HUDEP-2 (cell line): ENCODE measurements at regions not wholly inside any gene's neighbourhood (a gene's known extent, or its start where the extent isn't known, plus 50 kb on each side); places are given as distances from the start of the nearest gene placed in this dataset.
"Not testable (repeated sequence)": the region's sequence is repeated elsewhere in the genome, so short reads cannot be mapped to it uniquely, and the experiment has no call there.

Experiments used
- DNase-seq, 76 experiments: peaks; one replicate each; lab custom pipeline; 2025; ENCODE audit not compliant: unreplicated experiment in 76 of 76; lab: John Stamatoyannopoulos, UW

DNA sequence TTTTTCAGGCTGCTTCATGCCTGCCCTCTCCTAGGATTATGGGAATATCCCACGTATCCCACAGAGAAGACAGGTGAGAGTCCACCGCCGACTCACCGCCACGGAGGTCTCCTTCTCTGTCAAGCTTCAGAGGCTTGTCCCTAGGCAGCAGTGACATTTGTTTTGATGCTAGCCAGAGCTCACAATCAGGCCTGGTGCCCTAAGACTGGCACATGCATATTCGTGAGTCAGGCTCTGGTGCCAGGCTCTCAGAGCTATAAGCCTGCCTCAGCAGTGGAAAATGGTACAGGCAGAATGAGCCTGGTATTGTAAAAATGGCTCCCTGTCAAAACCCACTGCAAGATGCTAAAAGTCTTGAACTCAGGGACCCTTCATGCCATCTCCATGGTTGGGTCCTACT lies 65.5 kb downstream of the RBMY1A1 start:
- no peak for DNase-seq

DNA sequence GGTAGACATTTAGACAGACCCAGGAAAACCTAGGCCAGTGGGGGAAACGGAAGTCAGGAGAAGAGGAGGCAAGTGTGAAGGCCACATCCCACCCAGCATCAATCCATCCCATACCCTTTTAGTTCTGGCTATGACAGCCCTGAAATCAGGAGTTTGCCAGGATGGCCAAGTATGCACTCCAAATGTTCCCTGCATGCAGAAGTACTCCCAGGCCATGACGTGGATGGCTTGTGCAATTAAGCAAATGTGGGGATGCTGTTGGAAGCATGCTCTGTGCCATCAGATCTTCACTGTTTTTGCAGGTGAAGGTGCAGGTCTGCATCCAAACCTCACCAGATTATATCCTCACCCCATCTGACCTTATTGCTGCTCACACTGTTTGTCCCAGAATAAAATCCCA lies 66.8 kb downstream of the RBMY1A1 start:
- no peak for DNase-seq

- no peak for DNase-seq
These were observed 67.9 kb downstream of the RBMY1A1 start for GRCh38 chrY:21602590-21602989.

GRCh38 chrY:21636137-21636536 lies 101.5 kb downstream of the RBMY1A1 start:
- no peak for DNase-seq

DNA sequence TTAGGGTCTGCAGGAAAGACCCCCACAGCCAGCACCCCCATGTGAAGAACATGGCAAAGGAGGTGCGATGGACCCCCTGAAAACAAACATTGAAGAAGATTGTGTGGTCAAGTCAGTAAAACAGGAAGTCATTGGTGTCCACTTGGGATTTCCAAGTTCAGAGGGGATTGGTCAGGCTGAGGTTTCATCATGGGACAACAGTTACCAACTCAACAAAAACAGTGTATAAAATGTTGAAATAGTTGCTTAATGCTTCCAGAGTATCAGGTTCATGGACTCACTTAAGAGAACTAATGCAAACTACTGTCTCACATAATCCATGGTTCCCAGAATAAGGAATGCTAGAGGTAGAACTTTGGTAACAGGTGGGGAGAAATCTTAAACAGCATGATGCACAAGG lies 115.8 kb downstream of the RBMY1A1 start:
- DNase-seq = no peak

DNA sequence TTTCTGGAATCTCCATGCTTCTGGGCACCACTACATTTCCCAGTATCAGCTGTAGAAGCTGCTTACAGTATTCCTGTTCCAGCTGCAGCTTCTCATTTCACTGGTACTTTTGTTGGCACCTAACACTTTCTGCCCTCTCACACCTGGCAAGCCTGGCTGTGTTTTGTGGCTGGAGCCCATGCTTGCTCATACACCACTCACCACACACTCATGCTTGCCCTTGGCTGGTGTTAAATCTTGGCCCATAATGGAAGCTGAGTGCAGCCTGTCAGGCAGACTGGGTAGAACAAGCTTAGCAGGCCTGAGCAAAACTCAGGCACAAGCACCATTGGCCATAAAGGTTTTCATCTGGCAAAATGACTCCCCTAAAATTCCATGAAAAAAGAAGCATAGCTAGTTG lies 124.4 kb downstream of the RBMY1A1 start:
- DNase-seq = not testable (repeated sequence)

- not testable (repeated sequence) for DNase-seq
These were observed 144.9 kb downstream of the RBMY1A1 start for GRCh38 chrY:21679590-21679989.

DNA sequence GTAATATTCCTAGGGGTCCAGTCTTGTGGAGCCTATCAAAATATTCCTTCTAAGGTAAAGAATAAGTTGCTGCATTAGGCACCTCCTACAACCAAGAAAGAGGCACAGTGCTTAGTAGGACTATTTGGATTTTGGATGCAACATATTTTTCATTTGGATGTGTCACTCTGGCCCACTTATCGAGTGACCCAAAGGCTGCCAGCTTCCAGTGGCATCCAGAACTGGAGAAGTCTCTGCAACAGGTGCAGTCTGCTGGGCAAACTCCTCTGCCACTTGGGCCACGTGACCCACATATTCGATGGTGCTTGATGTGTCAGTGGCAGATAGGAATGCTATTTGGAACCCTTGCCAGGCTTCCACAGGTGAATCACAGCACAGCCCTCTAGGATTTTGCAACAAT lies 151.7 kb downstream of the RBMY1A1 start:
- not testable (repeated sequence) for DNase-seq

DNA sequence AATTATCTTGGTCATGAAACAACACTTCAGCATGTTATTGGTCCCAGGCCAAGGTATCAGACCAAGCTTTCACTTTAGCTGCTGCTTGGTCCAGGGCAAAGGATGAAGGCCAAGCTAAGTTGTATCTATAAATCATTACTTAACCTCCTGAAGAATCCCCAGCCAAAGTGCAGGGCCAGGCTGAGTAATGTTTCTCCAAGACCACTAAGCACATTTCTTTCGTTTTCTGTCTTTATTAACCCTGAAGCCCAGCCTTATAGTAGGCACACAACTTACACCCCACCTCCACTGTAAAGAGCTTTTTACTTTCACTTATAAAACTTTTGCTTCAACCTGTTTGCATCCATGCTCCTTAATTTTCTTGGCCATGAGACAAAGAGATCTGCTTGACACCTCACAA lies 167.3 kb downstream of the RBMY1A1 start:
- not testable (repeated sequence) for DNase-seq

- not testable (repeated sequence) for DNase-seq
These were observed 168.2 kb downstream of the RBMY1A1 start for GRCh38 chrY:21702927-21703326.

- DNase-seq = no peak
These were observed 170.6 kb downstream of the RBMY1A1 start for GRCh38 chrY:21705309-21705708.

GRCh38 chrY:21706611-21707010 lies 171.9 kb downstream of the RBMY1A1 start:
- peak in 10 of 76 experiments; percentile 0 to 3 (median 0) for DNase-seq

DNA sequence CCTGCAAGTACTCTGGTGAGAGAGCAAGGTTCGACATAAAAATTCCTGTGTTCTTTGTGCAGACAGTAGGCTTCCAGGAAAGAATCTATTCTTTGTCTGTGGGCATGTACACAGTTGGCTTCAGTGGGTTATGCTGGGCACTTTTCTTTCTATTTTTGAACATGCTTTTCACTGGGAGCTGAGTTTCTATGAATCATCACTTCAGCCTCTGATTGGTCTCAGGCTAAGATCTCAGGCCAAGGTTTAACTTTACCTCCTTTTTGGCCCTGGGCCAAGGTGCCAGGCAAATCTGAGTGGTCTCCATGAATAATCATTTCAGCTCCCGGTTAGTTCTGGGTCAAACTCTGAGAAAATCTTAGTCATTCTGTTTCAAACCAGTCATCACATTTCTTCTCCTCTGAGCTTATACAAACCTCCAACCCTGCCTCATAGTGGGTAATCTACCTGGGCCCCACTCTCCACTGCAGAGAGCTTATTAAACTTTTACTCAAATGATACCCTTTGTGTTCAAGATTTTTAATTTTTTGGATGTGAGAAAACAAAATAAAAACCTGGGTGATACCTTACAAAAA lies 158.8 kb downstream of the RBMY1D start:
- not testable (repeated sequence) for DNase-seq

- DNase-seq = not testable (repeated sequence)
These were observed 149.3 kb downstream of the RBMY1D start for GRCh38 chrY:21744998-21745397.

GRCh38 chrY:21760243-21760642 lies 134.1 kb downstream of the RBMY1D start:
- DNase-seq = not testable (repeated sequence)

- not testable (repeated sequence) for DNase-seq
These were observed 126.5 kb downstream of the RBMY1D start for GRCh38 chrY:21767824-21768223.

DNA sequence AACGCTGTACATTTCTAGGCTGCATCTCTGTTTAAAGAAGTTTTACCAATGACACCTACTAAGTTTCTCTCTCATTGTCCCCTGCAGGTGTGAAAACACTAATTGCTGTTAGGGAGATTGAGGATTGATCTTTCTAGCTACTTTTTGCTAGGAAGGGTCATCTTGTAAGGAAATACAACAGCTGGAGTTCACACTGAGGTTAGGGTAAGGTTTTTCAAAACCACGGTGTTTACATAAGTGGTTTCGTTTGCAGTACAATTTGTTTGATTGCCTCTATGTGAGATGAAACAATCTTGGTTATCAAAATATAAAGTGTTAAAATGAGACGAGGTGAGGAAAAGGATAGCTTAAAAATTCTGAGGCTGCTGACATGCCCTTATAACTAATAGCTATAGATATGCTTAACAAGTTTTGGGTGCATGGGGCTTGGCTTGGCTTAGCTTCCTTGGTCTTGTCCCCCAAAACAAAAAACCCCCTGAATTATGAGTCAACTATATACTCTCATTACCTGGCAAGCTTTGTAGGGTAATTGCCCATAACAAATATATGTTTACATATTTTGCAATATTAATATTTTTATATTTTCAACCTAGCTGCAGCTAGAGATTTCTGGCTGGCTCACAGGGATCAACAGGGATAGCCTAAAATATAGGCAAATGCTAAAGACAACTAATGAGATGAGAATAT lies 112.0 kb downstream of the RBMY1D start:
- not testable (repeated sequence) for DNase-seq

- DNase-seq = peak in 3 of 76 experiments; percentile 0 to 1 (median 0)
These were observed 80.7 kb downstream of the RBMY1D start for GRCh38 chrY:21813484-21814233.

DNA sequence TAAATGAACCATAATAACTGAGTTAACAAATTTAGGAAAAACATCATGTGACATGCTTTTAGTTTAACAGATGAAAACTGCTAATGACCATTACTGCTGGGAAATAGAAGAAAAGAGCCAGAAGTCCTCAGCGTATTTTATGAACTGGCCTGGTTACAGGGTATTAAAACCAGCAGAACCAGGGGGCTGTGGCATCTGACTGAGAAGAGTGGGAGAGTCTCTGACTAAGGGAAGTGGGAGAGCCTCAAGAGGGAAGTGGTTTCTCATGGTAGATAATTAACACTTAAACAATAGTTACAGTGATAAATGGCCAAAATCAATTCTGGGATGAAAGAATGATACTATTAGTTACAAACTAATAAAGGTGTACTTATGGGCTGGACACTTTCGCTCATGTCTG lies 79.8 kb downstream of the RBMY1D start:
- DNase-seq = no peak

DNA sequence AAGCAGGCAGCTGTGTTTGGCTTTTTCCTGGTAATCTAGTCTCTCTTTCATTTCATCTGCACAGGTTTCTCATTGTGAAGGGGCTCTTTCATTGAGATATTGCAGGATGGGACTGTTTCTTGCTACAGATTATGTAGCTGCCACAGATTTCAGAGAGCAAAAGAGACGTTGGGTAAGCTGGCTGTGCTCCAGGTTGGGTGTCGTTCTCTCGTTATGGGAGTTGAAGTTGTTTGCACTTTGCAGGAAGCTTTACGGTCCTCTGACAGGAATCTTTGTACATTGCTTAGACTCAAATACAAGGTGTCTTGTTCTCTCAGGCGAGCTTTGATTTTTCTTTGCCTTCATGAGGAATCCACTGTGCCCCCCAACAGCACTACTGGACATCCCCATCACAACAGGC lies 72.4 kb downstream of the RBMY1D start:
- DNase-seq = no peak

DNA sequence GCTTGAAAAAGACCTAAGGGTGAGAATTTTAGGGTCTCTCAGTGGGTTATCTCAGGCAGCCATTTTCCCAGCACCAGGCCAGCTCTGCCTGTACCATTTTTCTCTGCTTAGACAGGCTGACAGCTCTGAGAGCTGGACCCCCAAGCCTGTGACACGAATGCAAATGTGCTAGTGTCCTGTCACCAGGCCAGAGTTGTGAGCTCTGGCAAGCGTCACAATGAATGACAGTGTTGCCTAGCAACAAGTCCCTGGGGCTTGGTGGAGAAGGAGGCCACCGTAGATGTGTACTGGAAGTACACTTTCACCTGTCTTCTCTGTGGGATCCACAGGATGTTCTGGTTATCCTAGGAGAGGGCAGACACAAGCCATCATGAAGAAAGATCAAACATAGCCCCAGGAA lies 66.7 kb downstream of the RBMY1D start:
- DNase-seq = no peak
